ENCODE measurements at regions not wholly inside any gene's neighbourhood (a gene's known extent, or its start where the extent isn't known, plus 50 kb on each side); places are given as distances from the start of the nearest gene placed in this dataset.

DNA sequence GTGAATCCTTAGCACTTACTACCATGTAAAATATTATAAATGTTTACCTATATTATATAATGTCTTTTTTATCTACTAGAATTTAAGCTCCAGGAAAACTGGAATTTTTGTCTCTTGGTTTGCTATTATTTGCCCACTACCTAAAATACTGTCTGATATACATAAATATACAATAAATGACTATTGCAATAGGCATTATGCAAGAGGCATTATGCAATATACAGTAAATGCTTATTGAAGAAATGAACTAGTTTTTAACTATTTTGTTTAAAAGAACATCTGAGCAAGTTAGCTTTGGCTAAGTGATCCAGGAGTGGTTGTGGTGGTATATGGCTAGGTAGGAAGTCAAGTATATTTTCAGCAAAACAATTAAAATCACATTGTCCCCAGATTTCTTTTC, 640.2 kb upstream of the PKN2 start:
- no peak for TF ChIP-seq NR2F2 (IDR thresholded peaks at IDR 0.05)
- TF ChIP-seq, protein P1, sequence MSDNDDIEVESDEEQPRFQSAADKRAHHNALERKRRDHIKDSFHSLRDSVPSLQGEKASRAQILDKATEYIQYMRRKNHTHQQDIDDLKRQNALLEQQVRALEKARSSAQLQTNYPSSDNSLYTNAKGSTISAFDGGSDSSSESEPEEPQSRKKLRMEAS (IDR thresholded peaks at IDR 0.05): no peak
- TF ChIP-seq RXRA (IDR thresholded peaks at IDR 0.05): no peak
- no peak for TF ChIP-seq SP1 (IDR thresholded peaks at IDR 0.05)
- no peak for TF ChIP-seq FOXA2 (IDR thresholded peaks at IDR 0.05)
- TF ChIP-seq, protein P2, sequence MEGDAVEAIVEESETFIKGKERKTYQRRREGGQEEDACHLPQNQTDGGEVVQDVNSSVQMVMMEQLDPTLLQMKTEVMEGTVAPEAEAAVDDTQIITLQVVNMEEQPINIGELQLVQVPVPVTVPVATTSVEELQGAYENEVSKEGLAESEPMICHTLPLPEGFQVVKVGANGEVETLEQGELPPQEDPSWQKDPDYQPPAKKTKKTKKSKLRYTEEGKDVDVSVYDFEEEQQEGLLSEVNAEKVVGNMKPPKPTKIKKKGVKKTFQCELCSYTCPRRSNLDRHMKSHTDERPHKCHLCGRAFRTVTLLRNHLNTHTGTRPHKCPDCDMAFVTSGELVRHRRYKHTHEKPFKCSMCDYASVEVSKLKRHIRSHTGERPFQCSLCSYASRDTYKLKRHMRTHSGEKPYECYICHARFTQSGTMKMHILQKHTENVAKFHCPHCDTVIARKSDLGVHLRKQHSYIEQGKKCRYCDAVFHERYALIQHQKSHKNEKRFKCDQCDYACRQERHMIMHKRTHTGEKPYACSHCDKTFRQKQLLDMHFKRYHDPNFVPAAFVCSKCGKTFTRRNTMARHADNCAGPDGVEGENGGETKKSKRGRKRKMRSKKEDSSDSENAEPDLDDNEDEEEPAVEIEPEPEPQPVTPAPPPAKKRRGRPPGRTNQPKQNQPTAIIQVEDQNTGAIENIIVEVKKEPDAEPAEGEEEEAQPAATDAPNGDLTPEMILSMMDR (IDR thresholded peaks at IDR 0.05; ENCODE audit: low read depth, low read length, missing input control): no peak
- TF ChIP-seq RAD21 (IDR thresholded peaks at IDR 0.05): no peak
- TF ChIP-seq, protein P3, sequence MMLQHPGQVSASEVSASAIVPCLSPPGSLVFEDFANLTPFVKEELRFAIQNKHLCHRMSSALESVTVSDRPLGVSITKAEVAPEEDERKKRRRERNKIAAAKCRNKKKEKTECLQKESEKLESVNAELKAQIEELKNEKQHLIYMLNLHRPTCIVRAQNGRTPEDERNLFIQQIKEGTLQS (IDR thresholded peaks at IDR 0.05): no peak
- TF ChIP-seq TAF1 (conservative IDR thresholded peaks at IDR 0.05): no peak
- no peak for TF ChIP-seq YY1 (IDR thresholded peaks at IDR 0.05)
- TF ChIP-seq, protein P4, sequence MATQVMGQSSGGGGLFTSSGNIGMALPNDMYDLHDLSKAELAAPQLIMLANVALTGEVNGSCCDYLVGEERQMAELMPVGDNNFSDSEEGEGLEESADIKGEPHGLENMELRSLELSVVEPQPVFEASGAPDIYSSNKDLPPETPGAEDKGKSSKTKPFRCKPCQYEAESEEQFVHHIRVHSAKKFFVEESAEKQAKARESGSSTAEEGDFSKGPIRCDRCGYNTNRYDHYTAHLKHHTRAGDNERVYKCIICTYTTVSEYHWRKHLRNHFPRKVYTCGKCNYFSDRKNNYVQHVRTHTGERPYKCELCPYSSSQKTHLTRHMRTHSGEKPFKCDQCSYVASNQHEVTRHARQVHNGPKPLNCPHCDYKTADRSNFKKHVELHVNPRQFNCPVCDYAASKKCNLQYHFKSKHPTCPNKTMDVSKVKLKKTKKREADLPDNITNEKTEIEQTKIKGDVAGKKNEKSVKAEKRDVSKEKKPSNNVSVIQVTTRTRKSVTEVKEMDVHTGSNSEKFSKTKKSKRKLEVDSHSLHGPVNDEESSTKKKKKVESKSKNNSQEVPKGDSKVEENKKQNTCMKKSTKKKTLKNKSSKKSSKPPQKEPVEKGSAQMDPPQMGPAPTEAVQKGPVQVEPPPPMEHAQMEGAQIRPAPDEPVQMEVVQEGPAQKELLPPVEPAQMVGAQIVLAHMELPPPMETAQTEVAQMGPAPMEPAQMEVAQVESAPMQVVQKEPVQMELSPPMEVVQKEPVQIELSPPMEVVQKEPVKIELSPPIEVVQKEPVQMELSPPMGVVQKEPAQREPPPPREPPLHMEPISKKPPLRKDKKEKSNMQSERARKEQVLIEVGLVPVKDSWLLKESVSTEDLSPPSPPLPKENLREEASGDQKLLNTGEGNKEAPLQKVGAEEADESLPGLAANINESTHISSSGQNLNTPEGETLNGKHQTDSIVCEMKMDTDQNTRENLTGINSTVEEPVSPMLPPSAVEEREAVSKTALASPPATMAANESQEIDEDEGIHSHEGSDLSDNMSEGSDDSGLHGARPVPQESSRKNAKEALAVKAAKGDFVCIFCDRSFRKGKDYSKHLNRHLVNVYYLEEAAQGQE (IDR thresholded peaks at IDR 0.05): no peak
- H3K27ac ChIP-seq (ENCODE audit: low read depth in 1 of 2, low read length in 2 of 2): no peak overlapping the region
- peaks cover 0 to 6% (median 3%) of the 10 kb centered on the region in 4 donors for H3K9me3 ChIP-seq (ENCODE audit: control insufficient read depth in 4 of 4, low read length in 3 of 4)
- H3K27me3 ChIP-seq (ENCODE audit: control insufficient read depth in 4 of 4, insufficient read depth in 4 of 4, low read length in 3 of 4): no peaks in the 10 kb centered on the region
- no peaks in the 10 kb centered on the region for H3K4me1 ChIP-seq (ENCODE audit: control insufficient read depth in 4 of 4, insufficient read depth in 4 of 4, low read length in 3 of 4)
- no peak for DNase-seq (ENCODE audit: low spot score)
- no peak overlapping the region for H3K9ac ChIP-seq (ENCODE audit: low read depth in 1 of 2, low read length in 2 of 2)
- H3K36me3 ChIP-seq (ENCODE audit: control insufficient read depth in 4 of 4, insufficient read depth in 3 of 4, low read depth in 1 of 4, low read length in 3 of 4): no peaks in the 10 kb centered on the region
- no peak overlapping the region for H3K4me3 ChIP-seq (ENCODE audit: low read depth in 1 of 3, low read length in 3 of 3)

DNA sequence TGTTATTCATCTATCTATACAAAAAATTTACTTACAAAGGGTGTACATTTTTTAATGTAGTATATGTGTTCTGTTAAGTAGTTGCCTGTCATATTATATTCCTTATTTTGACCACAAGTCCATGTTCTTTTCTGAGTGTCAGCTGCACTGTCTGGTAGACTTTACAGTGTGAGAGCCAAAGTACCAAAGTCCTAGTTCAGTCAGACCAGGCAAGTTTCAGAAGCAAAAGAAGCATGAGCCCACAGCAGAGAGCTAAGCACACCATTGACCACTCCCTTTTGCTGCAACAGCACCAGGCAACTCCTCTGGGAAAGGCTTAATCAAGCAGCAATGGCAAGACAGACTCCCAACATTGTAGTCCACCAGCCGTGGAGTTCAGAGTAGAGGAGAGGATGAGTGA, 631.9 kb upstream of the PKN2 start:
- TF ChIP-seq HNF4A (conservative IDR thresholded peaks at IDR 0.05): peak; percentile 65 to 78
- TF ChIP-seq YY1 (IDR thresholded peaks at IDR 0.05): no peak
- TF ChIP-seq, protein P1 (IDR thresholded peaks at IDR 0.05): no peak
- peak; percentile 29 for TF ChIP-seq HNF4G (IDR thresholded peaks at IDR 0.05)
- TF ChIP-seq TAF1 (conservative IDR thresholded peaks at IDR 0.05): no peak
- no peak for DNase-seq (ENCODE audit: low spot score)
- H3K27ac ChIP-seq (ENCODE audit: low read depth in 1 of 2, low read length in 2 of 2): no peak overlapping the region
- no peaks in the 10 kb centered on the region for H3K9me3 ChIP-seq (ENCODE audit: control insufficient read depth in 4 of 4, low read length in 3 of 4)
- no peaks in the 10 kb centered on the region for H3K27me3 ChIP-seq (ENCODE audit: control insufficient read depth in 4 of 4, insufficient read depth in 4 of 4, low read length in 3 of 4)
- no peaks in the 10 kb centered on the region for H3K36me3 ChIP-seq (ENCODE audit: control insufficient read depth in 4 of 4, insufficient read depth in 3 of 4, low read depth in 1 of 4, low read length in 3 of 4)
- no peak overlapping the region for H3K4me3 ChIP-seq (ENCODE audit: low read depth in 1 of 3, low read length in 3 of 3)
- WGBS: 86% methylated on average over 1 of the region's 1 CpG
- no peaks in the 10 kb centered on the region for H3K4me1 ChIP-seq (ENCODE audit: control insufficient read depth in 4 of 4, insufficient read depth in 4 of 4, low read length in 3 of 4)
- no peak overlapping the region for H3K9ac ChIP-seq (ENCODE audit: low read depth in 1 of 2, low read length in 2 of 2)

DNA sequence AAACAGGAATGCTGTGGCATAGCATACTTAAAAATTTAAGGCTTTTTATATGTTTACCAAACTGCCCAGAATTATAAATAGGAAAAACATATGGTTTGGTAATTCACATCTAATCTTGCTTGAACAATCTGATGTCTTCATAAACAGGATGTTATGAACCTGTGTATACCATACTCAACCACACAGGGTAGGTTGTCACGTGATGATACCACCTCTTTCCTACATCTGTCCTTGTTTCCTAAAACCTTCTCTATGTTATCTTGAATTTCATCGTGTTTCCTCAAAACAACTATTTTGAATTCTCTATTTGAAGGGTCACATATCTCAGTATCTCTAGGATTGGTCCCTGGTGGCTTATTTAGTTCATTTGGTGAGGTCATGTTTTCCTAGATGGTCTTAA, 631.0 kb upstream of the PKN2 start:
- no peaks in the 10 kb centered on the region for H3K27me3 ChIP-seq (ENCODE audit: control insufficient read depth in 4 of 4, insufficient read depth in 4 of 4, low read length in 3 of 4)
- H3K27ac ChIP-seq (ENCODE audit: low read depth in 1 of 2, low read length in 2 of 2): no peak overlapping the region
- WGBS: 91% methylated on average over 2 of the region's 2 CpGs
- no peaks in the 10 kb centered on the region for H3K4me1 ChIP-seq (ENCODE audit: control insufficient read depth in 4 of 4, insufficient read depth in 4 of 4, low read length in 3 of 4)
- H3K9ac ChIP-seq (ENCODE audit: low read depth in 1 of 2, low read length in 2 of 2): no peak overlapping the region
- no peaks in the 10 kb centered on the region for H3K36me3 ChIP-seq (ENCODE audit: control insufficient read depth in 4 of 4, insufficient read depth in 3 of 4, low read depth in 1 of 4, low read length in 3 of 4)
- H3K4me3 ChIP-seq (ENCODE audit: low read depth in 1 of 3, low read length in 3 of 3): no peak overlapping the region
- no peaks in the 10 kb centered on the region for H3K9me3 ChIP-seq (ENCODE audit: control insufficient read depth in 4 of 4, low read length in 3 of 4)
- no peak for DNase-seq (ENCODE audit: low spot score)
- TF ChIP-seq FOXA2 (IDR thresholded peaks at IDR 0.05) (no peak), JUND (IDR thresholded peaks at IDR 0.05) (no peak)
